ENCODE measurements at regions not wholly inside any gene's neighbourhood (a gene's known extent, or its start where the extent isn't known, plus 50 kb on each side); places are given as distances from the start of the nearest gene placed in this dataset.

DNA sequence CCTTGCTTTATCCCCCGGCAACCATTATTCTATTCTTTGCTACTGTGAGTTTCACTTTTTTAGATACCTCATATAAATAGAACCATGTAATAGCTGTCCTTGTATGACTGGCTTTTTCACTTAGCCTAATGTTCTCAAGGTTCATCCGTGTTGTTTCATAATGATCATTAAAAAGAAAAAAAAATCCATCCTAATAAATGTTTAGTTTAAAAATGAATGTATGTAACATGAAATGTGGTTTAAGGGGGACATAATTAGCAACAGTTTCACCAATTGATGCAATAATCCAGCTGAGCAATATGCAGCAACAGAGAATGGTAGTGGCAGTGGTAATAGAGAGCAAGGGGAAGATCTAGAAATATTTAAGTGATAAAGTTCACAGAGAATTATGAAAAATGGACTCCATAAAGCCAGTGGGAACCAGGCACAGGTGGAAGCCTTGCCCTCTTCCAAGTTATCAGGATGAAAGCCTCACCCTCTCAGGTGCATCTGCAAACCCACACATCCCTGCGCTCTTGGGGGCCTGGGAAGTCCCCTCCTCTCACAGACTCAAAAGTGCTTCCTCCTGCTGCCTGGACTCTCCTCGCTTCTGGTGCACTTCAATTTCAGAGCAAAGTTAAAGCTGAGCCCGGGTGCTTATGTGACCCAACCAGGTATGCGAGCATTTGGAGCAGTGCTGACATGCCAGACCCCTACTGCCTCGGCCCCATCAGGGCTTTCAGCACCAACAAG is 1403.3 kb upstream of the SLC39A10 start:
- no peak for DNase-seq (ENCODE audit: extremely low read depth in 1 of 11, low read depth in 9 of 11, low spot score in 4 of 11)

DNA sequence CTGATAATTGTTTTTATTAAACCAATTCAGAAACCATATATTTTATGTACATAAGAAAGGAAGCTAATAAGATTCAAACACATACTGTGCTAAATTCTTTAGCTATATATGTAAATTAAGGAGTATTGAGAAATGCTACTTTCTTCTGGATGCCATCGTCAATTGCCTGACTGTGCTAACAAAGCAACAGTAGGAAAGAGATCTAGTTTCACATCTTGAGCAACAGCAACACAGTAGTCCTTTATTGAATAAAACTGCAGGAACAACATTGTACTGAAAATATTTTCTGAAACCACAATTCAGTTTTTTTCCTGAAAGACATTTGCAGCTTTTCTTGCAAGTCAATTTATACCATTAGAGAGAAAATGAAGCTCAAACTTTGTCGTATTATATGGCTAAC is 1404.9 kb upstream of the SLC39A10 start:
- DNase-seq (ENCODE audit: extremely low read depth in 1 of 11, low read depth in 9 of 11, low spot score in 4 of 11), result no peak

DNA sequence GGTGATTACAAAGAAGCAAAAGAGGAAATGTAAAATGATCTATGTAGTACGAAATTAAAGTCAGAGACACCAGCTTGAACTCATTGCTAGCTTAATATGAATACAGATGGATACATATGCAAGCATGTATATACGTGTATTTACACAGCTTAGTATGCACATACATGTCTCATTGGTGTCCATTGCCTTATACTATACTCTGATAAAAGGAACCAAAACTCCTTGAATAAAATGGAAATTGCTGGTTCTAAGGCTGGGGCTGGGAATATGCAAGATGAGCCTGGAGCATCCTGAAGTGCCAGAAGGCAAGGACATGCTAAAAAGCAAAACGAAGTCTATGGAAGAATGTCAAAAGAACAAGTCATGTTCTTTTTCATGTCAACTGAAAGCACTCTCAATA is 1424.4 kb upstream of the SLC39A10 start:
- no peak for DNase-seq (ENCODE audit: extremely low read depth in 1 of 11, low read depth in 9 of 11, low spot score in 4 of 11)

DNA sequence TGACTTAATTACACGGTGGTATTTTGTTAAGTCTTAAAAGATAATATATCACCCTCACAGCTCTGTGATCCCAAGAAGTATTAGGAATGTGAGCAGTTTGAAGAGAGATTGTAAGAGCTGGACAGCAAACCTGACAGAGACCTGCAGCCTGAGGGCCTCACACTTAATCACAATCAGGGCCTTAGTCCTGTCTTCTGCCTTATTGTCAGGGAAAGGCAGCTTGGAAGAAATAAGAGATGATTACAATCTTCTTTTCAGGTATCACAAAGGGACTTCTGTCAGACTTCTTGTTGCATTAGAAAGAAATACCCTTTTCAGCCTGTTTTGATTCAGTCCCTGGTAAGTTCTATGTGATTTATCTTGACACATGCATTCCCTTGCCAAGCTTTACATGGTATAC is 1433.8 kb upstream of the SLC39A10 start:
- no peak for DNase-seq (ENCODE audit: extremely low read depth in 1 of 11, low read depth in 9 of 11, low spot score in 4 of 11)

DNA sequence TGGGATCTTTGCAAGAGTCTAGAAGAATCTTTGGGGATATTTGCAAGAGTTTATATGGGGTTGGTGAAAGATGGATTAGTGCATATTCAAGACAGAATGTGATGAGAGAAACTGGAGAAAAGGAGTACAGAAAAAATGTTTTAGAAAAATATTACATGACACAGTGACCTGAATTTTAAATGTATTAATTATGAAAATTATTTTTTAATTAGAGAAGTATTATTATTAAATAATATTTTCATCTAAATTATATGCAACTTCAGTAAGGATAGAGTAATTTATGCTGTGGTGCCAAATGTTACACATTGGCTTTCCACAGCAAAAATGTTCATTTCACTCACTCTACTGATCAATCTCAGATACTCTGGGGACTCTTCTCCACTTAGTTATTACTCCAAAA is 1442.8 kb upstream of the SLC39A10 start:
- no peak for DNase-seq (ENCODE audit: extremely low read depth in 1 of 11, low read depth in 9 of 11, low spot score in 4 of 11)

DNA sequence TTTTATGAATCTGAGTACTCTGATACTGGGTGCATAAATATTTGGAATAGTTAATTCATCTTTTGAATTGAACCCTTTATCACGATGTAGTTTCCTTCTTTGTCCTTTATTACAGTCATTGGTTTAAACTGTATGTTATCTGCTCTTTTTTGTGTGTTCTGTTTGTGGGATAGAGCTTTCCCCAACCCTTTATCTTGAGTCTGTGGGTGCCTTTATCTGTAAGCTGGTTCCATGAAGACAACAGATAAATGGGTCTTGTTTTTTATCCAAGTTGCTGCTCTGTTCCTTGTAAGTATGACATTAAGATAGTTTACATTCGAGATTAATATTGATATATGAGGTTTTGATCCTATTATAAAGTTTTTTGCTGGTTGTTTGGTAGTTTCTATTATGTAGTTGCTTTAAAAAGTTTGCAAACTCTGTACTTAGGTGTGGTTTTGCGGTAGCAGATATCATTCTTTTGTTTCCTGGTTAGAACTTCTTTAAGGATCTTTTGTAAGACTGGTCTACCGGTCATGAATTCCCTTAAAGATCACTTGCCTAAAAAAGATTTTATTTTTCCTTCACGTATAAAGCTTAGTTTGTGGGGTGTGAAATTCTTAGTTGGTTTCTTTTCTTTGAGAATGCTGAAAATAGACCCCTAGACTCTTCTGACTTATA is 1451.3 kb upstream of the SLC39A10 start:
- no peak for DNase-seq (ENCODE audit: extremely low read depth in 1 of 11, low read depth in 9 of 11, low spot score in 4 of 11)

DNA sequence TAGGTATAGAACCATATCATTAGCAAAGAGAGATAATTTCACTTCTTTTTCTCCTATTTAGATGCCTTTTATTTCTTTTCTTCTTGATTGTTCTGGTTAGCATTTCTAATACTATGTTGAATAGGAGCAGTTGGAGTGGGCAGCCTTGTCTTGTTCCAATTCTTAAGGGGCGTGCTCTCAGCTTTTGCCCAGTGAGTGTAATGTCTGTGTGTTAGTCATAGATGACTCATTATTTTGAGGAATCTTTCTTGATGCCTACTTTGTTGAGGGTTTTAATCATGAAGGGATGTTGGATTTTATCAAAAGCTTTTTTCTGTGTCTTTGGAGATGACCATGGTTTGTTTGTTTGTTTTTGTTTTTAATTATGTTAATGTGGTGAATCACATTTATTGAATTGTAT is 1453.1 kb upstream of the SLC39A10 start:
- no peak for DNase-seq (ENCODE audit: extremely low read depth in 1 of 11, low read depth in 9 of 11, low spot score in 4 of 11)

DNA sequence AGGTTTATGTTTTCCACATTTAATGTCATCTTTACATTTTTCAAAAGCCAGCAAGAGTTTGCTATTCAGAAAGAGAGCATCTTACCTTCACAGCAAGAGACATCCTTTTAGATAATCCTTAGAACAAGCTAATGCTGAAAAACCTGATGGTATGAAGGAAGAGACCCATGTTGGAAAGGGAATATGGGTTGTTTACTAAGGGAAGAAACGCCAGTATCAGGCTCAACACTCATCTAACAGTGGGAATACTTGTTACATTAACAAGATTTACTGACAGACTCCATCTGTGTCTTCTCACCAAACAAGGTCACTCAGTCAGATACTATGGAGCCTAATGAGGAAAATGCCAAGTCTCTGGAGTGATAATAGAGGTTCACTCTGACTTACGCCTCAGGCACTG is 1474.1 kb upstream of the SLC39A10 start:
- DNase-seq (ENCODE audit: extremely low read depth in 1 of 11, low read depth in 9 of 11, low spot score in 4 of 11), result no peak

DNA sequence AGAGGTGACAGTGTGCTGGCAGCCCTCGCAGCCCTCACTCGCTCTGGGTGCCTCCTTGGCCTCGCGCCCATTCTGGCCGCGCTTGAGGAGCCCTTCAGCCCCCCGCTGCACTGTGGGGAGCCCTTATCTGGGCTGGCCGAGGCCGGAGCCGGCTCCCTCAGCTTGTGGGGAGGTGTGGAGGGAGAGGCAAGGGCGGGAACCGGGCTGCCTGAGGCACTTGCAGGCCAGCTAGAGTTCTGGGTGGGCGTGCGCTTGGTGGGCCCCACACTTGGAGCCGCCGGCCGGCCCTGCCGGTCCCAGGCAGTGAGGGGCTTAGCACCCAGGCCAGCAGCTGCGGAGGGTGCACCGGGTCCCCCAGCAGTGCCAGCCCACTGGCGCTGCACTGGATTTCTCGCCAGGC is 1480.9 kb upstream of the SLC39A10 start:
- DNase-seq (ENCODE audit: extremely low read depth in 1 of 11, low read depth in 9 of 11, low spot score in 4 of 11), result no peak

DNA sequence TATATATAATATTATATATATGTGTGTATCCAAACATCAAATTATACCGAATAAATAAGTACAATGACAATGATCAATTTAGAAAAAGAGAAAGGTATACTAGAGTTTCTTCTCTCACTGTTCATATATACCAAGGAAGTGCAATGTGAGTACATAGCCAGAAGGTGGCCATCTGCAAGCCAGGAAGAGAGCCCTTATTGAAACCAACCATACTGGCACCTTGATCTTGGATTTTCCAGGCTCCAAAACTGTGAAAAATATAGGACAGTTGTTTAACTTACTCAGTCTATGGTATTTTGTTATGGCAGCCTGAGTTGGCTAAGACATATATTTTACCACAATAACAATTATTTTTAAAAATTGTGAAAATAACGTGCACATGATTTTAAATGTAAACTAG is 1490.2 kb upstream of the SLC39A10 start:
- DNase-seq (ENCODE audit: extremely low read depth in 1 of 11, low read depth in 9 of 11, low spot score in 4 of 11), result peak in 6 of 11 donors; percentile 1 to 12 (median 4)

DNA sequence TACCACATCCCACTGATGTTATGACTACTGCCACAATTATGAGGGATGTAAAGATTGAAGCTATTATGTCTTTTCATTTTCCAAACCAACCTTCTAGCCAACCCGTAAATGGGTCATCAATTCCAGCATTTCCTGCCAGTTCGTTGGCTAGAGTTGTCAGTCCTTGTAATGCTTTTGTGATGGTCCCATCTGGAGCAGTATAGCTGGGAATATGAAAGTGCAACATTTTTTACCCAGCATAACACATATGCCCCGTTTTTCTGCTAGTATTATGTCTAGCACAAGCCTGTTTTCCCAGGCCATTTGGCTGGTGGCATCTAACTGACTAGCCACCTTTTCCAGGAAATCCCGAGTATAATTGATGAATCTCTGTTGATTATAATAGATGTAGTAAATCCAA is 1501.6 kb upstream of the SLC39A10 start:
- DNase-seq (ENCODE audit: extremely low read depth in 1 of 11, low read depth in 9 of 11, low spot score in 4 of 11), result no peak

DNA sequence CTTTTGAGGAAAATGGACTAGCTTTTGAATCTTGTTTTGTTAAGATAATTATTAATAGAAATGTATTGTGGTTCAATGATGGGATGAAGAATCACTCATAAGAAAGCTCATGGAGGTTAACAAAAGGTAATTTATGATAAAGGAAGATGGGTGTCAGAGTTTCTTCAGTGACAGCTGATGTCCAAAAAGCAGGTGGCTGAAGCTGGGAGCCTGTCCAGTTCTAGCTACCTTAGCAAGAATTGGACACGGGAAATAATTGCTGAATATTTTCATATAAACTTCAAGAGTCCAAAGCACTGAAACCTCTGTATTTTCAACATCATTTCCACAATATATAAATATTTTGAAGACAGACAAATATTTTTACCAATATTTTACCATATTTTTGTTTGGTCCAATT is 1505.8 kb upstream of the SLC39A10 start:
- DNase-seq (ENCODE audit: extremely low read depth in 1 of 11, low read depth in 9 of 11, low spot score in 4 of 11), result no peak

DNA sequence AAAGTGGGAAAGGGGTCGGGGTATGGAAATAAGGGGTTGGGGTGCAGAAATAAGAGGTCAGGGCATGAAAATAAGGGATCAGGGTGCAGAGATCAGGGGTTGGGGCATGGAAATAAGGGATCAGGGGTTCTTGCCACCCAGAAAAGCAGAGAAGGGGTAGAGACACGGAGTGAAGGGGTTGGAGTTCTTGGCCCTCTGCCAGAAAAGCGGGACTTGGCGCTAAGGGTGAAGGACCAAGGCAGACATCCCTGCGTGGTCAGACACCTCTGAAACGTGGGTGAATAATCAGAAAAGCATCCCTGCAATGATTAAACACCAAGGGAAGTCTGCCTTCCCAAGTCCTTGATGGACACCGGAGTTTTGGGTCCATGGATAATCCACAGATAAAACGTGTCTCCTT is 1521.6 kb upstream of the SLC39A10 start:
- DNase-seq (ENCODE audit: extremely low read depth in 1 of 11, low read depth in 9 of 11, low spot score in 4 of 11), result no peak

DNA sequence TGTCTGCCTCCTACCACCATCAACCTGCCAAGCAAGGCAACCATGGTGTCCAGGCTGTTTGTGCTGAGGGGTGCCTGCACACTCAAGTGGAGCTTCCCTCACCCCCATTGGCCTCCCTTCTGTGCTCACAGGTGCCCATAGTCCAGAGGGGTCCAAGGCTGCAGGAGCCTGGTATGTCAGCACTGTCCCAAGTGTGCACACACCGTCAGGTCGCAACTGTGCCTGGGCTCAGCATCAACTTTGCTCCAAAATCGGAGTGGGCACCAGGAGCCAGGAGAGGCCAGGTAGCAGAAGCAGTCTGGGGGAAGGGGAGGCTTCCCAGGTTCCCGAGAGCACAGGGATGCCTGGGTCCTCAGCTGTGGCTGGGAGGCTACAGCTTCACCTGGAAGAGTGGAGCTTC is 1528.2 kb upstream of the SLC39A10 start:
- no peak for DNase-seq (ENCODE audit: extremely low read depth in 1 of 11, low read depth in 9 of 11, low spot score in 4 of 11)

DNA sequence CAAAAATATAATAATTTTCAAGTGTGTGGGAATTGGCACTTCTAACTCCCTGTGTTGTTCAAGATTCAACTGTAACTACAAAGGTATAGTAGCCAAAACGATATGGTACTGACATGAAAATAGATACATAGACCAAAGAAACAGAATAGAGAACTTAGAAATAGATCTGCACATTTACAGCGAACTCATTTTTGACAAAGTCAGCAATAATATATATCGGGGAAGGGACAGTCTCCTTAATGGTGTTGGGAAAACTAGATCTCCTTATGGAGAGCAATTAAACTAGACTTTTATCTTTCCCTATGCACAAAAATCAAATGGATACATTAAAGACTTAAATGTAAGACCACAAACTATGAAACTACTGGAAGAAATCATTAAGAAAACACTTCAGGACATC is 1530.6 kb upstream of the SLC39A10 start:
- no peak for DNase-seq (ENCODE audit: extremely low read depth in 1 of 11, low read depth in 9 of 11, low spot score in 4 of 11)

DNA sequence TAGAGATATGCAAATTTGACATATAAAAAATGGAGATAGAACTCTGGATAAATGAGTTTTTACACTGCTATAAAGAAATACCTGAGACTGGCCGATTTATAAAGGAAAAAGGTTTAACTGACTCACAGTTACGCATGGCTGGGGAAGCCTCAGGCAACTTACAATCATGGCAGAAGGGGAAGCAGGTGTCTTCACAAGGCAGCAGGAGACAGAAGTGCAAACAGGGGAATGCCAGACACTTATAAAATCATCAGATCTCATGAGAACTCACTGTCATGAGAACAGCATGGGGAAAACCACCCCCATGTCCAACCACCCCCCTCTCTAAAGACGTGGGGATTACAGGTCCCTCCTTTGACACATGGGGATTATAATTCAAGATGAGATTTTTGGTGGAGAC is 1540.2 kb upstream of the SLC39A10 start:
- no peak for DNase-seq (ENCODE audit: extremely low read depth in 1 of 11, low read depth in 9 of 11, low spot score in 4 of 11)

DNA sequence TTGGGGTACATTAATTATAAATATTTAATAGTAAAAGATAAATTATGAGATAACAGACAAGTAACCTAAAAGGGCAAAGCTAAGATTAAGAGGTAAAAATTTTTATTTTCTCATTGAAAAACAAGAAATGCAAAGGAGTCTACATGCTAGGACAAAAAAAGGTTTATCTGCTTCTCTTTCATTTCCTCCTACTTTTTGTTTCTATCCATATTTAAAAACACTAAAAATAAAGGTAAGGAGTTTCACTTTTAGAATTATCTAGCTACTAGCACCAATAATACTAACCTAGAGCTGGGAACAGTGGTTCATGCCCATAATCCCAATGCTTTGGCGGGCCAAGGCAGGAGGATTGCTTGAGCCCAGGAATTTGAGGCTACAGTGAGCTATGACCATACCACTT is 1551.7 kb upstream of the SLC39A10 start:
- no peak for DNase-seq (ENCODE audit: extremely low read depth in 1 of 11, low read depth in 9 of 11, low spot score in 4 of 11)

DNA sequence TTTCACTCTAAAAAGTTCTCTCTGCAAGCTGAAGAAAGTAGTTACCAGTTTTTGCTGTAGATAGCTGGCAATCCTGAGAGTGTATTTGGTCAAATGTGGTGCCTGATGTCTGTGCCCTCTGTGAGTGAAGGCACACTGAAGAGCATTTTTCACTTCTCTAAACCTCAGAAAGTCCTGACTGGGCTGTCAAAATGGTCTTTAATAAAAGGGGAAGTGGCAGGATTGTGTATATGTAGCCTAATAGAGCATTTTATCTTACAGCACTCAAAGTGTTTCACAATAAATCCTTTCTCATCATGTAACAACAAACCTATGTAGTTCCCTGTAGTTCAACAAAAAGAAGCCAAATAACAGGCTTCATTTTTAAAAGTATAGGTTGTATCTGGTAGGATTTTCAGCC is 1552.3 kb upstream of the SLC39A10 start:
- DNase-seq (ENCODE audit: extremely low read depth in 1 of 11, low read depth in 9 of 11, low spot score in 4 of 11), result no peak

DNA sequence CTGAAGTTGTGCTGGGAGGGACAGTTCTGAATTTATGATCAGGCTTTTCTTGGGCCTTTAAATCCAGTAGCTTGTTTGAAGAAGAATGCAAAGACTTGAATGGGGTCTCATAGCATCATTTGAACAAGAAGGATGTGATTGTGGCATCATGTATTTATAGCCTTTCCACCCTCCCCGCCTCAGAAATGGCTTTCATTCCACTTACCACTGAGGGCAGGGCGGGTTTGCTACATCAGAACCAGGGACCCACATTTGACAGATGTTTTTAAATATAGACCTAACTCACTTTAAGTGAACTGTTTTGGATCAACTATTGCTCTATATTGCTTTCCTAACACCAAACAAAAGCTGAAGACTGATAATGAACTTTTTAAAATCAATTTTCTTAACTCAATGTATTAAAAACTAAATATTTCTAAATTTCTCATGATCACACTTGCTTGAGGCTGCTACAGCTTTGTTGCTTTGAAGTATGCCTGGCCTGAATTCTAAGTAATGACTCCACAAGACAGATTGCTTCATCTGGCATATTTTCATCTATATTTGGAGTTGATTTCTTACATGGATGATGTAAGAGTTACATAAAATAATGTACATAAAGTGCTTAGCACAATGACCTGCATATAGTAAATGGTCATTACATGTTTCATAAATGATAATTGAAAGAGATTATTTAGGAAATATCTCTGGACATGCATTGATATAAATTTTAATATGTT is 1552.9 kb upstream of the SLC39A10 start:
- no peak for DNase-seq (ENCODE audit: extremely low read depth in 1 of 11, low read depth in 9 of 11, low spot score in 4 of 11)

DNA sequence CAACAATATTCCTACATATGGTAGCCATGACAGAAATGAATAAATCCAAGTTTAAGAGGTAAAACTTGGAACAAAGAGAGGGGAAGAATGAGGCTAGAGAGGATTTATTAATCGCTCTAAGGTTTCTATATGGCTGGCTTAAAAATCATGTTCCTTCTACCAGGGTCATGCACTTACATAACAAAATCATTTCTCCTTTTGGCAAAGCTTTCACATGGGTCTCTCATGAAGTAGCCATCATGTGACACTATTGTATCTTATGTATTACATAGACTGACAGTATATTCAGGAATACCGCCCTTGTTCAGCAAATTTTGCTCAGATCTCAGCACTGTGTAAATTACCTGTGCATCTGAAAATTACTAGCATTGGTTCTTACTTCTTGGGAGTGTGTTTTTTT is 1554.5 kb upstream of the SLC39A10 start:
- no peak for DNase-seq (ENCODE audit: extremely low read depth in 1 of 11, low read depth in 9 of 11, low spot score in 4 of 11)

DNA sequence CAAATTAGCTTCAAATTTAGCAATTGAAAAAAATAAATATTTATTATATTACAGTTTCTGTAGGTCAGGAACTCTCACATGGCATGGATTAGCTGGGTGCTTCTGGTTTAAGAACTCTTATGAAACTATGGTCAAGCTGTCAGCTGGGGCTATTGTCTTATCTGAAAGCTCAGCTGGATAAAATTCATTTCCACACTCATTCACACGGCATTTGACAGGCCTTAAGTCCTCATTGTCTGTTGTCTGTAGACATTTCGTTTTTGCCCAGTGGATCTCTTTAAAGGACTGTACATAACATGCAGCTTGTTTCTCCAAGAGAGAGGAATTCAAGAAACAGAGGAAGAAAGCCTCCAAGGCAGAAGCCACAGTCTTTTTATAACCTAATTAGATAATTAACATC is 1556.8 kb upstream of the SLC39A10 start:
- no peak for DNase-seq (ENCODE audit: extremely low read depth in 1 of 11, low read depth in 9 of 11, low spot score in 4 of 11)
